ENCODE measurements at regions not wholly inside any gene's neighbourhood (a gene's known extent, or its start where the extent isn't known, plus 50 kb on each side); places are given as distances from the start of the nearest gene placed in this dataset.

DNA sequence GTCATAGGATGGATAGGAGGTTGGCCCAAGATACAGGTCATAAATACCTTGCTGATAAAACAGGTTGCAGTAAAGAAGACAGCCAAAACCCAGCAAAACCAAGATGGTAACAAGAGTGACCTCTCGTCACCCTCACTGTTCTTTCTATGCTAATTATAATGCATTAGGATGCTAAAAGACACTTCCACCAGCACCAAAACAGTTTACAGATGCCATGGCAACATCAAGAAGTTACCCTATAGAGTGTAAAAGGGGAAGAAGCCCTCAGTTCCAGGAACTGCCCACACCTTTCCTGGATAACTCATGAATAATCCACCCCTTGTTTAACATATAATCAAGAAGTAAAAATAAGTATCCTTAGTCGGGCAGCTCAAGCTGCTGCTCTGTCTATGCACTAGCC lies 671.9 kb downstream of the PTPRC start:
- H3K4me3 ChIP-seq (ENCODE audit: control insufficient read depth, low read depth, low read length), result no peak overlapping the region
- DNase-seq (ENCODE audit: low read depth), result no peak
- TF ChIP-seq, protein P1, sequence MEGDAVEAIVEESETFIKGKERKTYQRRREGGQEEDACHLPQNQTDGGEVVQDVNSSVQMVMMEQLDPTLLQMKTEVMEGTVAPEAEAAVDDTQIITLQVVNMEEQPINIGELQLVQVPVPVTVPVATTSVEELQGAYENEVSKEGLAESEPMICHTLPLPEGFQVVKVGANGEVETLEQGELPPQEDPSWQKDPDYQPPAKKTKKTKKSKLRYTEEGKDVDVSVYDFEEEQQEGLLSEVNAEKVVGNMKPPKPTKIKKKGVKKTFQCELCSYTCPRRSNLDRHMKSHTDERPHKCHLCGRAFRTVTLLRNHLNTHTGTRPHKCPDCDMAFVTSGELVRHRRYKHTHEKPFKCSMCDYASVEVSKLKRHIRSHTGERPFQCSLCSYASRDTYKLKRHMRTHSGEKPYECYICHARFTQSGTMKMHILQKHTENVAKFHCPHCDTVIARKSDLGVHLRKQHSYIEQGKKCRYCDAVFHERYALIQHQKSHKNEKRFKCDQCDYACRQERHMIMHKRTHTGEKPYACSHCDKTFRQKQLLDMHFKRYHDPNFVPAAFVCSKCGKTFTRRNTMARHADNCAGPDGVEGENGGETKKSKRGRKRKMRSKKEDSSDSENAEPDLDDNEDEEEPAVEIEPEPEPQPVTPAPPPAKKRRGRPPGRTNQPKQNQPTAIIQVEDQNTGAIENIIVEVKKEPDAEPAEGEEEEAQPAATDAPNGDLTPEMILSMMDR (conservative IDR thresholded peaks at IDR 0.05; ENCODE audit: control insufficient read depth, insufficient read depth, low read depth, low read length), result no peak

DNA sequence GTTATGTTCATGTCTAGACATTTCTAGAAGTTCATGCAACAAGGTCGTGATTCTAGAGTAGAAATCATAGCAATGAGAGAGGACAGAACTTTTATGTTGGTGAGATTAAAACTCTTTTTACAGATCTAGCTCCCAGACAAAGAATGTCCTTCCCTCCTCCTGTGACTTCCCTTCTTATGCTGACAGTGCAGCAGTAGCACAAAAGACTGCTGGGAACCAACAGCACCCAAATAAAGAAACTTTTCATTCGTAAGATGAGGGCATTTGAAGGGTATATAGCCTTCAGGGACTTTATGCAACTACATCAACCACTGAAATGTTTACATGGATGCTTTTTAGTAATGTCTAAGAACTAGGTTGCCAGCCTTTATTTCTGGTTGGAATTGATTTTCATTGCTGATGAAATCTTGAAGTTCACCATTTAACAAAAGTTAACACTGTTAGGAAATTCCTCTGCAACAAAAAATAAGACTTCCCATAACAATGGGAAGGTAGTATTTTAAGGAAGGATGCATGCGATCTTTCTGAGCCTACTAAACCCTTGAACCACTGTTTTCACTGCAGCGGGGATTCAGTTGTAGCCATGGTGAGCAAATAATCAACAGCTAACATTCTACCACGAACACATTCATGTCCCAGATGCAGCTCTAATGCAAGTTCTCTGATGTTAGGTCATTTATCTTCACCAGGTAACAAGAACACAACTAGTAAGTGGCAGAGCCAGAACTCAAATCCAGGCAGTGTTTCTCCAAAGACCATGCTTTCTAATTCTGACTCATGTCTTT lies 672.8 kb downstream of the PTPRC start:
- no peak overlapping the region for H3K4me3 ChIP-seq (ENCODE audit: control insufficient read depth, low read depth, low read length)
- TF ChIP-seq, protein P1 (conservative IDR thresholded peaks at IDR 0.05; ENCODE audit: control insufficient read depth, insufficient read depth, low read depth, low read length), result no peak
- DNase-seq (ENCODE audit: low read depth), result no peak

DNA sequence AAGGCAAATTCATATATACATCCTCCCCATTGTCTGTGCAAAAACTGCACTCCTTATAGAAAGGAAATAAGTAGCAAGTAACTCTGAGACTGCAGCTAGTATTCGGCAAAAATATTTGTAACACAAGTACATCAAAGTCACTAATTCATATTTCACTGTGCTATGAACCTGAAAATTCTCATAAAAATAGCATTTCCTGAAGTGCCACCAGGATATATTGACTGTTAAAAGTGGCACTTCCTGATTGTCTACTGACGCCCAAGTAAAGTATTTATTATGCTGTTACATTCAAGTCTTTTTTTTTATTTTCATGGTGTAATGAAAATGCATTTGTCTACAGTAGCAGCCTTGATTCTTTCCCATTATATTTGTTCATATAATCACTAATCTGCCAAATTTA lies 673.8 kb downstream of the PTPRC start:
- no peak overlapping the region for H3K4me3 ChIP-seq (ENCODE audit: control insufficient read depth, low read depth, low read length)
- no peak for DNase-seq (ENCODE audit: low read depth)
- TF ChIP-seq, protein P1 (conservative IDR thresholded peaks at IDR 0.05; ENCODE audit: control insufficient read depth, insufficient read depth, low read depth, low read length), result no peak

DNA sequence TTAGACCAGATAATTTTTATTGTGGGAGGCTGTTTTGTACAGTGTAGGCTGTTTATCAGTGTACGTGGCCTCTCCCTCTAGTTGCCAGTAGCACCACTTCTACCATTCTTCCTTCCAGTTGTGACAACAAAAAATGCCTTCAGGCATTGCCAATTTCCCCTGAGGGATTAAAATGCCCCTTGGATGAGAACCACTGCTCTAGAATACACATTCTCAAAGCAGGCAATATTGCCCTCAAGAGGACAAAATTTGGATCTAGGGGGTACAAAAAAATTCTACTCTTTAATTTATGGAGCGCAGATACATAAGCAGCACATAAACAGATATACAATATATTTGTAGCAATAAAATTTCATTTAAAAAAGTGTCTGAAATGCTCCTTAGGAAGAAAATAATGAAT lies 674.6 kb downstream of the PTPRC start:
- TF ChIP-seq, protein P1 (conservative IDR thresholded peaks at IDR 0.05; ENCODE audit: control insufficient read depth, insufficient read depth, low read depth, low read length), result no peak
- DNase-seq (ENCODE audit: low read depth), result no peak

DNA sequence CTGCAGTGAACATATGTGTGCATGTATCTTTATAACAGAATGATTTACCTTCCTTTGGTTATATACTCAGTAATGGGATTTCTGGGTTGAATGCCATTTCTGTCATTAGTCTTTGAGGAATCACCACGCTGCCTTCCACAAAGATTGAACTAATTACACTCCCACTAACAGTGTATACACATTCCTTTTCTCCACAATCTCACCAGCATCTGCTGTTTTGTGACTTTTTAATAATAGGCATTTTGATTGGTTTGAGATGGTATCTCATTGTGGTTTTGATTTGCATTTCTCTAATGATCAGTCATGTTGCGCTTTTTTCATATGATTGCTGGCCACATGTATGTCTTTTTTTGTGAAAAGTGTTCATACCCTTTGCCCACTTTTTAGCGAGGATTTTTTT lies 680.5 kb downstream of the PTPRC start:
- H3K4me3 ChIP-seq (ENCODE audit: control insufficient read depth, low read depth, low read length), result no peak overlapping the region
- DNase-seq (ENCODE audit: low read depth), result no peak
- TF ChIP-seq, protein P1 (conservative IDR thresholded peaks at IDR 0.05; ENCODE audit: control insufficient read depth, insufficient read depth, low read depth, low read length), result no peak

More for the DNA sequence above, 674.6 kb downstream of the PTPRC start:
- H3K4me3 ChIP-seq (ENCODE audit: control insufficient read depth, low read depth, low read length), result no peak overlapping the region

DNA sequence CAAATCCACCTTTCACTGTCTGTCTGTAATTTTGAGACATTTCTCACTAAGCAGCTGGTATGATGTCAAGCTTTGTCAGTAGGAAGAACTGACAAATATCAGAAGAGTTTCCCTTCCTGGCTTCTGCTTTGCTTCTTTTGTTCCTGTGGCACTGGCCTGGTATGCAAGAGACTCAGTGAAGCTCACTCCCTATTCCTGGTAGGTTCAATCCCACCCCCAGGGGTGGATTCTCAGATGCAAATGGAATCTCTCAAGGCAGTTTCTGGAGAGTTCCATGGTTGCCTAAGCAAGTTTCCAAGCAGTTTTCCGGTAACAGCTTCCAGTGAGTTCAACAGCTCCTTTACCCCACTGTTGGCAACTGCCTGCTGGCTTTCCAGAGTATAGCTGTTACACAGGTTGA lies 683.4 kb downstream of the PTPRC start:
- H3K4me3 ChIP-seq (ENCODE audit: control insufficient read depth, low read depth, low read length), result no peak overlapping the region
- TF ChIP-seq, protein P1 (conservative IDR thresholded peaks at IDR 0.05; ENCODE audit: control insufficient read depth, insufficient read depth, low read depth, low read length), result no peak
- no peak for DNase-seq (ENCODE audit: low read depth)

Measured in fibroblast of mammary gland (primary cell).